ENCODE measurements at regions not wholly inside any gene's neighbourhood (a gene's known extent, or its start where the extent isn't known, plus 50 kb on each side); places are given as distances from the start of the nearest gene placed in this dataset.
"Not testable (repeated sequence)": the region's sequence is repeated elsewhere in the genome, so short reads cannot be mapped to it uniquely, and the experiment has no call there.

- H3K9ac ChIP-seq (ENCODE audit: insufficient read depth, low read length) = no peak overlapping the region
- no peaks in the 10 kb centered on the region for H3K79me2 ChIP-seq (ENCODE audit: control insufficient read depth, insufficient read depth, low read length)
- DNase-seq (ENCODE audit: low read depth in 2 of 2) = no peak
- no peaks in the 10 kb centered on the region for H4K20me1 ChIP-seq (ENCODE audit: control insufficient read depth, extremely low read depth, insufficient read depth, low read length)
- no peaks in the 10 kb centered on the region for H3K4me1 ChIP-seq (ENCODE audit: control insufficient read depth, extremely low read depth, insufficient read depth, low read length)
- no peak overlapping the region for H3K4me3 ChIP-seq (replicated peaks in 1 of 4; ENCODE audit: control extremely low read depth in 1 of 4, insufficient read depth in 1 of 4, low read depth in 3 of 4, low read length in 4 of 4)
- no peak overlapping the region for H2AFZ ChIP-seq (ENCODE audit: low read length)
- H3K9me3 ChIP-seq (ENCODE audit: control insufficient read depth, insufficient read depth, low read depth, low read length) = no peaks in the 10 kb centered on the region
- H3K36me3 ChIP-seq (ENCODE audit: control insufficient read depth, insufficient read depth, low read length) = no peaks in the 10 kb centered on the region
- no peaks in the 10 kb centered on the region for H3K27me3 ChIP-seq (ENCODE audit: control insufficient read depth, insufficient read depth, low read length)
- TF ChIP-seq EZH2 (IDR thresholded peaks at IDR 0.05; ENCODE audit: low read length, missing control alignments) (no peak), CTCF (conservative IDR thresholded peaks at IDR 0.05 in 1 of 2, IDR thresholded peaks at IDR 0.05 in 1 of 2; ENCODE audit: low read depth in 1 of 2, low read length in 2 of 2) (no peak)
- no peak overlapping the region for H3K4me2 ChIP-seq (ENCODE audit: extremely low read depth, insufficient read depth, low read length)
- no peak overlapping the region for H3K27ac ChIP-seq (ENCODE audit: insufficient read depth, low read length)
Observed at GRCh38 chr2:171266102-171266501, 105.4 kb upstream of the TLK1 start.

GRCh38 chr2:171261529-171261928, 100.8 kb upstream of the TLK1 start:
- not testable (repeated sequence) for H4K20me1 ChIP-seq (ENCODE audit: control insufficient read depth, extremely low read depth, insufficient read depth, low read length); H3K9me3 ChIP-seq (ENCODE audit: control insufficient read depth, insufficient read depth, low read depth, low read length); H3K36me3 ChIP-seq (ENCODE audit: control insufficient read depth, insufficient read depth, low read length); H3K9ac ChIP-seq (ENCODE audit: insufficient read depth, low read length); H3K27me3 ChIP-seq (ENCODE audit: control insufficient read depth, insufficient read depth, low read length); H3K4me3 ChIP-seq (replicated peaks in 1 of 4; ENCODE audit: control extremely low read depth in 1 of 4, insufficient read depth in 1 of 4, low read depth in 3 of 4, low read length in 4 of 4); DNase-seq (ENCODE audit: low read depth in 2 of 2); H3K4me2 ChIP-seq (ENCODE audit: extremely low read depth, insufficient read depth, low read length); H2AFZ ChIP-seq (ENCODE audit: low read length); H3K4me1 ChIP-seq (ENCODE audit: control insufficient read depth, extremely low read depth, insufficient read depth, low read length); H3K27ac ChIP-seq (ENCODE audit: insufficient read depth, low read length); H3K79me2 ChIP-seq (ENCODE audit: control insufficient read depth, insufficient read depth, low read length)

GRCh38 chr2:171260471-171261424, 100.1 kb upstream of the TLK1 start:
- Histone ChIP-seq H3K4me1 (ENCODE audit: control insufficient read depth, extremely low read depth, insufficient read depth, low read length) (no peaks in the 10 kb centered on the region), H3K4me2 (ENCODE audit: extremely low read depth, insufficient read depth, low read length) (no peak overlapping the region), H4K20me1 (ENCODE audit: control insufficient read depth, extremely low read depth, insufficient read depth, low read length) (no peaks in the 10 kb centered on the region), H3K9me3 (ENCODE audit: control insufficient read depth, insufficient read depth, low read depth, low read length) (no peaks in the 10 kb centered on the region), H3K27me3 (ENCODE audit: control insufficient read depth, insufficient read depth, low read length) (no peaks in the 10 kb centered on the region), H2AFZ (ENCODE audit: low read length) (no peak overlapping the region), H3K36me3 (ENCODE audit: control insufficient read depth, insufficient read depth, low read length) (no peaks in the 10 kb centered on the region), H3K79me2 (ENCODE audit: control insufficient read depth, insufficient read depth, low read length) (no peaks in the 10 kb centered on the region), H3K4me3 (replicated peaks in 1 of 4; ENCODE audit: control extremely low read depth in 1 of 4, insufficient read depth in 1 of 4, low read depth in 3 of 4, low read length in 4 of 4) (no peak overlapping the region), H3K9ac (ENCODE audit: insufficient read depth, low read length) (no peak overlapping the region), H3K27ac (ENCODE audit: insufficient read depth, low read length) (no peak overlapping the region)
- no peak for TF ChIP-seq EZH2 (IDR thresholded peaks at IDR 0.05; ENCODE audit: low read length, missing control alignments)
- no peak for TF ChIP-seq CTCF (conservative IDR thresholded peaks at IDR 0.05 in 1 of 2, IDR thresholded peaks at IDR 0.05 in 1 of 2; ENCODE audit: low read depth in 1 of 2, low read length in 2 of 2)
- no peak for DNase-seq (ENCODE audit: low read depth in 2 of 2)
